ENCODE measurements at regions not wholly inside any gene's neighbourhood (a gene's known extent, or its start where the extent isn't known, plus 50 kb on each side); places are given as distances from the start of the nearest gene placed in this dataset.

GRCh38 chr10:129075927-129076326 lies 391.1 kb upstream of the MGMT start:
- Mint-ChIP-seq H3K27me3 (ENCODE audit: low read depth) (peaks cover 8% of the 10 kb centered on the region), H3K27ac (no peak overlapping the region), H3K36me3 (ENCODE audit: low read depth) (no peaks in the 10 kb centered on the region), H3K4me3 (ENCODE audit: low read depth) (no peak overlapping the region), H3K4me1 (ENCODE audit: low read depth) (no peaks in the 10 kb centered on the region), H3K9me3 (no peaks in the 10 kb centered on the region)
- DNase-seq (ENCODE audit: low spot score) = no peak
- intact Hi-C loops (cut with micrococcal nuclease) = no loop called here

- intact Hi-C loops (cut with micrococcal nuclease) = no loop called here
- H3K27ac Mint-ChIP-seq = no peak overlapping the region
- H3K9me3 Mint-ChIP-seq = no peaks in the 10 kb centered on the region
- no peaks in the 10 kb centered on the region for H3K4me1 Mint-ChIP-seq (ENCODE audit: low read depth)
- no peaks in the 10 kb centered on the region for H3K36me3 Mint-ChIP-seq (ENCODE audit: low read depth)
- no peak overlapping the region for H3K4me3 Mint-ChIP-seq (ENCODE audit: low read depth)
- DNase-seq (ENCODE audit: low spot score) = no peak
- H3K27me3 Mint-ChIP-seq (ENCODE audit: low read depth) = peaks cover 10% of the 10 kb centered on the region
Measured at GRCh38 chr10:129078346-129078745, 388.7 kb upstream of the MGMT start.

DNA sequence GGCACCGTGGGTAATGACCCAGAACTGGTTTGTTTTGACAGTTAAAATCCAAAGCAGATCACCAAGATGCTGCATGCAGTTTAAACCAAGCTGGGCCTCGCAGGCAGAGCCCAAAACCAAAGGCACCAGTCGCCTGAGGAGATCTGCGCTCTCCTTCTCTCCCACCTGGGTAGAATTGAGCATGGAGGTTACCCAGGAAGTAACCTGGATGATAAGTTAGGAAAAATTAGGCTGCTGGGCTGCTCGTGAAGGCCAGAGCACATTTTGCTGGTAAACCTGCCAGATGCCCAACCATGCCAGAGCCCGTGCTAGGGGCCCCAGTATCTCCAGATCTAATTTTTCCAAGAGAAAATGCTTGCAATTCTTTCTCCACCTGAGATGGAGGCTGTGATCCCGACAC lies 388.3 kb upstream of the MGMT start:
- Mint-ChIP-seq H3K4me3 (ENCODE audit: low read depth) (no peak overlapping the region), H3K4me1 (ENCODE audit: low read depth) (no peaks in the 10 kb centered on the region), H3K9me3 (peaks cover 2% of the 10 kb centered on the region), H3K27me3 (ENCODE audit: low read depth) (peaks cover 12% of the 10 kb centered on the region), H3K36me3 (ENCODE audit: low read depth) (no peaks in the 10 kb centered on the region), H3K27ac (no peak overlapping the region)
- intact Hi-C loops (cut with micrococcal nuclease) = no loop called here
- no peak for DNase-seq (ENCODE audit: low spot score)

DNA sequence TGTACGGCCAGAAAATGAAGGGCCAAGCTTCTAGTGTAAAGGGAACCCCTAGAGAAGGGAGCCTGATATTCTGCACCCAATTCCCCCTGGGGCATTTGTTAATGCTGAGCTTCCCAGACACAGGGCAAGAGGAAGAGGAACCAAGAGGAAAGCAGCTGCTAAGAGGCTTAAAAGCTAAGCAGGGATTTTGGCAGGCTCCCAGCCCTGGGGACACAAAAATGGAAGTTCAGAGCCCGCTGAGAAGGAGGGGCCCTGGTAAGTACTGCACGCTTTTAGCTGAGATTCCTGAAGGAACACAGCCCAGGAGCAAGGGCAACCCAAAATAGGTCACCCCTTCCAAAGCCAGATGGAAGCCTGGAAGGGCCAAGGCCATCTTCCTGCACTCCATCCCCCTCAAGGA lies 387.3 kb upstream of the MGMT start:
- peaks cover 14% of the 10 kb centered on the region for H3K27me3 Mint-ChIP-seq (ENCODE audit: low read depth)
- H3K27ac Mint-ChIP-seq = no peak overlapping the region
- H3K36me3 Mint-ChIP-seq (ENCODE audit: low read depth) = no peaks in the 10 kb centered on the region
- peaks cover 9% of the 10 kb centered on the region for H3K9me3 Mint-ChIP-seq
- DNase-seq (ENCODE audit: low spot score) = no peak
- H3K4me3 Mint-ChIP-seq (ENCODE audit: low read depth) = no peak overlapping the region
- intact Hi-C loops (cut with micrococcal nuclease) = no loop called here
- no peaks in the 10 kb centered on the region for H3K4me1 Mint-ChIP-seq (ENCODE audit: low read depth)

GRCh38 chr10:129085811-129086210 lies 381.2 kb upstream of the MGMT start:
- Mint-ChIP-seq H3K4me1 (ENCODE audit: low read depth) (no peaks in the 10 kb centered on the region), H3K4me3 (ENCODE audit: low read depth) (no peak overlapping the region), H3K27me3 (ENCODE audit: low read depth) (peaks cover 19% of the 10 kb centered on the region), H3K36me3 (ENCODE audit: low read depth) (no peaks in the 10 kb centered on the region), H3K27ac (no peak overlapping the region), H3K9me3 (peaks cover 10% of the 10 kb centered on the region)
- intact Hi-C loops (cut with micrococcal nuclease) = no loop called here
- no peak for DNase-seq (ENCODE audit: low spot score)

DNA sequence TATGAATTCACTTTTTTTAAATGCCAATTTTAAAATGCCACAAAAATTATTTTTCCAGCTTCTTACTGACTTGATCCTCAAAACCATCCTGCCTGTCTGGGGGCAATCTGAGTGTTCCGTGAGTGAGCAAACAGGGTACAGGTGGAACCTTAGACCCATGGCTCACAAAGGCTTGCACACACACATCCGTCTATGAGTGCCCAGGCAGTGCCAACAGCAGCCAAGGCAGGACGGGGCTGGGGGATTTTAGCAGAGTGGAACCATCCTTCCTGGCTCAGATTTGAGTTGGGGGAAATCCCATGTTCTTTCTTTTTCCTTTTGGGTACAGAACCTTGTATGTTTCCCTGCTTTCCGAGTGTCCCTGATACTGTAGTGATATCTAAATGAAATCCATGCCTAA lies 377.7 kb upstream of the MGMT start:
- no peaks in the 10 kb centered on the region for H3K4me1 Mint-ChIP-seq (ENCODE audit: low read depth)
- no peaks in the 10 kb centered on the region for H3K36me3 Mint-ChIP-seq (ENCODE audit: low read depth)
- H3K27me3 Mint-ChIP-seq (ENCODE audit: low read depth) = peaks cover 14% of the 10 kb centered on the region
- peaks cover 4% of the 10 kb centered on the region for H3K9me3 Mint-ChIP-seq
- DNase-seq (ENCODE audit: low spot score) = no peak
- intact Hi-C loops (cut with micrococcal nuclease) = no loop called here
- no peak overlapping the region for H3K4me3 Mint-ChIP-seq (ENCODE audit: low read depth)
- no peak overlapping the region for H3K27ac Mint-ChIP-seq

- no peaks in the 10 kb centered on the region for H3K36me3 Mint-ChIP-seq (ENCODE audit: low read depth)
- no peak for DNase-seq (ENCODE audit: low spot score)
Measured at GRCh38 chr10:129090165-129090564, 376.9 kb upstream of the MGMT start.

DNA sequence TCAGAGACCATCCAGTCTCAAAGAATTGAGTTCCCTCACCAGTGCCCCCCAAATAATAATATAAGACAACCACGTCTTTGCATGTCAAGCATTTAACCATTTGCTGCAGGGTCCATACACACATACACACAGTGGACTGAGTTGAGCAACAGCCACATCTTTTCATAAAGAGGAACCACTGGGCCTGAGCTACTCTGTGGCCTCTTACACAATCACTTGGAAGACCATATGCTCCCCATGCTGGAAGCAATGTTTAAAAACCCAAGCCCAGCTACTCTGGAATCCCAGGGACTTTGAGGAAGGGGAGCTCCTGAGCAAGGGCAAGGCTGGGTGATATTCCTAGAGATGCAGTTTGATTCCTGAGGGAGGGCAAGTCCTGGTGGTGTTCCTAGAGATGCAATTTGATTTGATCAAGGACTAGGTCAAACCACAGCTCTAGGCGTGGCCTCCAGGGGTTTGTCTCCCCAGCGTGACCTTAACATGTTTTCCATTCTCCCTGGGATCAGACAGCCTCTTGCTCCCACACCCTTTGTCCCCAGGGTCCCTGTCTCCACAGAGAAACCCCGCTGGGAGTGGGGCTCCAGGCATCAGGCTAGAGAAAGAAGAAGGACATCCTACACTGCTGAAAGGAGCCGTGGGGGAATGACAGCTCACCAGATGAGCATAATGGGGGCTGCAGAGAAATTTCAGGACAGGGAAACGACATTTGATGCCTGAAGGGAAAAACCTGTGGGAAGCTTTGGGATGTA lies 376.2 kb upstream of the MGMT start:
- intact Hi-C loops (cut with micrococcal nuclease) = no loop called here
- Mint-ChIP-seq H3K9me3 (no peaks in the 10 kb centered on the region), H3K4me3 (ENCODE audit: low read depth) (no peak overlapping the region), H3K36me3 (ENCODE audit: low read depth) (no peaks in the 10 kb centered on the region), H3K27ac (no peak overlapping the region), H3K4me1 (ENCODE audit: low read depth) (no peaks in the 10 kb centered on the region), H3K27me3 (ENCODE audit: low read depth) (peaks cover 14% of the 10 kb centered on the region)
- no peak for DNase-seq (ENCODE audit: low spot score)

More at GRCh38 chr10:129090165-129090564, 376.9 kb upstream of the MGMT start:
- Mint-ChIP-seq H3K4me1 (ENCODE audit: low read depth) (no peaks in the 10 kb centered on the region), H3K27ac (no peak overlapping the region), H3K27me3 (ENCODE audit: low read depth) (peaks cover 14% of the 10 kb centered on the region), H3K4me3 (ENCODE audit: low read depth) (no peak overlapping the region), H3K9me3 (no peaks in the 10 kb centered on the region)
- intact Hi-C loops (cut with micrococcal nuclease) = no loop called here

- H3K4me1 Mint-ChIP-seq (ENCODE audit: low read depth) = no peaks in the 10 kb centered on the region
- H3K4me3 Mint-ChIP-seq (ENCODE audit: low read depth) = no peak overlapping the region
- no peaks in the 10 kb centered on the region for H3K9me3 Mint-ChIP-seq
- no peak overlapping the region for H3K27ac Mint-ChIP-seq
- no peak for DNase-seq (ENCODE audit: low spot score)
- intact Hi-C loops (cut with micrococcal nuclease) = no loop called here
- peaks cover 14% of the 10 kb centered on the region for H3K27me3 Mint-ChIP-seq (ENCODE audit: low read depth)
- H3K36me3 Mint-ChIP-seq (ENCODE audit: low read depth) = no peaks in the 10 kb centered on the region
Measured at GRCh38 chr10:129093641-129094040, 373.4 kb upstream of the MGMT start.

- Mint-ChIP-seq H3K27ac (no peak overlapping the region), H3K4me1 (ENCODE audit: low read depth) (no peaks in the 10 kb centered on the region), H3K36me3 (ENCODE audit: low read depth) (no peaks in the 10 kb centered on the region), H3K4me3 (ENCODE audit: low read depth) (no peak overlapping the region), H3K9me3 (no peaks in the 10 kb centered on the region), H3K27me3 (ENCODE audit: low read depth) (peaks cover 14% of the 10 kb centered on the region)
- DNase-seq (ENCODE audit: low spot score) = no peak
- intact Hi-C loops (cut with micrococcal nuclease) = no loop called here
Measured at GRCh38 chr10:129094233-129094632, 372.8 kb upstream of the MGMT start.

DNA sequence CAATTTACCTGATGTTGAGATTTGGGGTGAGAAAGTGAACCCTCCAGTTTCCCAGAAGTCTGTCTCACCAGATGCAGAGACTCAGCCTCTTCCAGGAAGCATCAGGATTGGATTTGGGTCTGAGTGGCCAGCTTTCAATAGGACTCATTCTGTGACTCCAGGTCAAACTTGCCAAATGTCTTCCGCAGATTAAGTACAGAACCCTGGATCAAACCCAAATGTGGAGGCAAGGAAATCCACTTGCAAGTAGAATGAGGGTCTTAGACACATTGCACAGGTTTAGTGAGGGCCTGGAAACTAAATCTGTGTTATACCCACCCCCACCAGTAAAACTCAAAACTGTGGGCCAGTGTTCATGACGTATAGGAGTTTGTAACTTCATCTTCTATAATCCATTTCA lies 372.2 kb upstream of the MGMT start:
- DNase-seq (ENCODE audit: low spot score) = no peak
- Mint-ChIP-seq H3K4me1 (ENCODE audit: low read depth) (no peaks in the 10 kb centered on the region), H3K9me3 (no peaks in the 10 kb centered on the region), H3K4me3 (ENCODE audit: low read depth) (no peak overlapping the region), H3K27ac (no peak overlapping the region), H3K36me3 (ENCODE audit: low read depth) (no peaks in the 10 kb centered on the region), H3K27me3 (ENCODE audit: low read depth) (peaks cover 11% of the 10 kb centered on the region)
- intact Hi-C loops (cut with micrococcal nuclease) = no loop called here

DNA sequence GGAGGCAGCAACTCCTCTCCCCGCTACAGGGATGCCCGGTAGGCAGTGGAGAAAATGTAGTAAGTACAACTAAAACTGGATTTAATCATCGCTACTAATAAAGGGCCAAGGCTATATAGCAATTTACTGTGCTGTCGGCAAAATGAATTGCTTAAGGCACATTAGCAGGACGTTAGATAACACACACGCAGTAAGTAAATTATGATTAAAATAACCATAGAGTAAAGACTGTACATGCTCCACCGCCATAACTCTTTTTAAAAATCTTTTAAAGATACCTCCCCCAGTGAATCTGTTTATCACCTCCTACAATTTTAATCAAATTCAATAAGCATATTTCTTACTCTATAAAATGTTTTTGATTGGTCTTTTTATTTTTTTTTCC lies 371.4 kb upstream of the MGMT start:
- H3K9me3 Mint-ChIP-seq = no peaks in the 10 kb centered on the region
- no peak for DNase-seq (ENCODE audit: low spot score)
- no peaks in the 10 kb centered on the region for H3K4me1 Mint-ChIP-seq (ENCODE audit: low read depth)
- no peak overlapping the region for H3K4me3 Mint-ChIP-seq (ENCODE audit: low read depth)
- intact Hi-C loops (cut with micrococcal nuclease) = no loop called here
- H3K36me3 Mint-ChIP-seq (ENCODE audit: low read depth) = no peaks in the 10 kb centered on the region
- no peak overlapping the region for H3K27ac Mint-ChIP-seq
- peaks cover 11% of the 10 kb centered on the region for H3K27me3 Mint-ChIP-seq (ENCODE audit: low read depth)

DNA sequence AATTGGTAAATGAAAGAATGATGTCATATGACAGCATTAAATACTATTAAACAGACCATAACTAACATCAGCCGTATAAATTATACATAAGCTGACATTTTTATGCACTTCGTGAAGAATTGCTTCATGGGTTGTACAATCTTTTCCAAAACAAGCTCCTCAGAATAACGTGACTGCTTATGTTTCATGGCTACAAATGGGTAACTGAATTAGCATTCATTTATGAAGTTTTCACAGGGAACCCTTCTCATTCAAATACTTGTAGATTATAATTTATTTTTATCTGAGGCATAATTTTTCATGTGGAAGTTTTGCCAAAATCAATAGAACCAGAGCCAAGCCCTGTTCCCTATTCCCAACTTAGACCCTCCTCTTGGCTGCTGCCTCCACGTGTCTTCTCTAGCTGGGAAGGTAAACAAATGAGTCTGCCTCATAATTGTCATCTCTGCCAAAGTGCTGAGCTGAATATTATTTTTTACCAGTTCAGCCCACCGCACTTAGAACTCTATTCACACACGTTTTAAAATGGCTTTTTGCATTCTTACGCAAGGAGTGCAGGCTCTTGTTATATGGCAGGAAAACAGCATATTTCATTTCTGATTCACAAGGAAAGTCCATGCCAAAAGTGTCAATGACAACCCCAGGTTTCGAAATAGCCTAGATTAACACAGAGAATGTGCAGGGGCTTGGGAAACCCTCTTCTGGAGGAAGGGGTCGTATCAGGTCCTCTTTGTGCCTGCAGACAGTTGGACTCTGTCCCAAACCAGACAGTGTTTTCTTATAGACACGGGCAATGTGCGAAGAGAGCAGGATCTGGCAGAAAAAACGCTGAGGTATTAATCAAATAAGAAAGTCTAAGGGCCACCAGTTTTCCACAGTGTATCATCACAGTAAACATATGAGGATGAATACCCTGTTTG lies 370.7 kb upstream of the MGMT start:
- intact Hi-C loops (cut with micrococcal nuclease) = no loop called here
- Mint-ChIP-seq H3K4me1 (ENCODE audit: low read depth) (peaks cover under 1% of the 10 kb centered on the region), H3K36me3 (ENCODE audit: low read depth) (no peaks in the 10 kb centered on the region), H3K27me3 (ENCODE audit: low read depth) (peaks cover 11% of the 10 kb centered on the region), H3K4me3 (ENCODE audit: low read depth) (no peak overlapping the region), H3K27ac (no peak overlapping the region), H3K9me3 (no peaks in the 10 kb centered on the region)
- no peak for DNase-seq (ENCODE audit: low spot score)

Data from activated T-helper 2 cell treated with anti-CD3 and anti-CD28 coated beads, Interferon-gamma antibody, Interleukin-2, Interleukin-4, amounts not matched to agents 10 μg/mL and 5 μg/mL and 100 μg/mL, durations not matched to agents 14 hours and 24 hours and 36 hours (primary cell).